GM23338 (cell line): ENCODE measurements at regions not wholly inside any gene's neighbourhood (a gene's known extent, or its start where the extent isn't known, plus 50 kb on each side); places are given as distances from the start of the nearest gene placed in this dataset.

Source experiments
- ATAC-seq: fragments of 200-7000 bp; cut with Tn5 transposase; 3 replicates; pipeline ENCODE4 v1.9.1; 2020
- DNase-seq: peaks from one replicate; pipeline ENCODE4 v3.0.0-alpha.2; 2015; ENCODE audit warnings: low spot score
- H2AFZ ChIP-seq: fragments of 200-600 bp; sonication (generic); 2 replicates; pipeline ENCODE4 v1.8.0; 2016; ENCODE audit warnings: antibody characterized with exemption, mild to moderate bottlenecking, moderate library complexity
- H3F3A ChIP-seq: fragments of 200-600 bp; sonication (generic); replicated peaks from 2 replicates; pipeline ENCODE4 v1.8.0; 2017; ENCODE audit warnings: antibody characterized with exemption, mixed run types, low read depth
- H3K27ac ChIP-seq: fragments of 200-600 bp; sonication (generic); 2 replicates; pipeline ENCODE4 v1.6.1; 2016; ENCODE audit warnings: low read depth
- H3K27me3 ChIP-seq: fragments of 200-600 bp; sonication (generic); 2 replicates; pipeline ENCODE4 v1.8.0; 2016; ENCODE audit warnings: mild to moderate bottlenecking, mixed run types, moderate library complexity; ENCODE audit not compliant: insufficient read depth
- H3K36me3 ChIP-seq: fragments of 200-600 bp; sonication (generic); 2 replicates; pipeline ENCODE4 v1.8.0; 2016; ENCODE audit warnings: mild to moderate bottlenecking; ENCODE audit not compliant: insufficient read depth
- H3K4me1 ChIP-seq: fragments of 200-600 bp; sonication (generic); 2 replicates; pipeline ENCODE4 v1.8.0; 2016; ENCODE audit warnings: mild to moderate bottlenecking, moderate library complexity; ENCODE audit not compliant: insufficient read depth
- H3K4me2 ChIP-seq: fragments of 200-600 bp; sonication (generic); 2 replicates; pipeline ENCODE4 v1.7.1; 2017; ENCODE audit warnings: mixed run types
- H3K4me3 ChIP-seq: fragments of 200-600 bp; sonication (generic); 2 replicates; pipeline ENCODE4 v1.6.1; 2016; ENCODE audit warnings: mixed run types
- H3K79me2 ChIP-seq: fragments of 200-600 bp; sonication (generic); replicated peaks from 2 replicates; pipeline ENCODE4 v1.8.0; 2017; ENCODE audit warnings: mild to moderate bottlenecking; ENCODE audit not compliant: insufficient read depth
- H3K9me2 ChIP-seq: fragments of 200-600 bp; sonication (generic); 2 replicates; pipeline ENCODE4 v1.8.0; 2017; ENCODE audit not compliant: insufficient read depth
- H4K20me1 ChIP-seq: fragments of 200-600 bp; sonication (generic); replicated peaks from 2 replicates; pipeline ENCODE4 v1.8.0; 2017; ENCODE audit warnings: mild to moderate bottlenecking; ENCODE audit not compliant: insufficient read depth
- H3K27ac Mint-ChIP-seq: 2 replicates; pipeline ENCODE4 v1.8.0; 2020; ENCODE audit warnings: inconsistent platforms, mild to moderate bottlenecking, moderate library complexity, mixed read lengths
- H3K27me3 Mint-ChIP-seq: 3 replicates; pipeline ENCODE4 v1.8.0; 2022; ENCODE audit warnings: low read depth, mild to moderate bottlenecking, moderate library complexity, mixed read lengths, inconsistent platforms; ENCODE audit not compliant: insufficient read depth, poor library complexity
- H3K36me3 Mint-ChIP-seq: 3 replicates; pipeline ENCODE4 v1.8.0; 2021; ENCODE audit warnings: low read depth, mild to moderate bottlenecking, inconsistent platforms, moderate library complexity, mixed read lengths
- H3K4me1 Mint-ChIP-seq: 3 replicates; pipeline ENCODE4 v1.8.0; 2020; ENCODE audit warnings: mild to moderate bottlenecking, inconsistent platforms, mixed read lengths
- H3K4me3 Mint-ChIP-seq: 3 replicates; pipeline ENCODE4 v1.8.0; 2021; ENCODE audit warnings: moderate library complexity, mild to moderate bottlenecking, inconsistent platforms, mixed read lengths
- H3K9me3 Mint-ChIP-seq: 3 replicates; pipeline ENCODE4 v1.8.0; 2020; ENCODE audit warnings: moderate library complexity, mild to moderate bottlenecking, inconsistent platforms, mixed read lengths
- CREB1 ChIP-seq: fragments of 250-450 bp; sonication (Bioruptor Pico); IDR thresholded peaks from 2 replicates; pipeline ENCODE4 v1.5.0; 2020; ENCODE audit warnings: low read depth, mild to moderate bottlenecking, moderate library complexity
- ETS1 ChIP-seq: IDR thresholded peaks from 2 replicates; pipeline ENCODE4 v1.6.1; 2016; ENCODE audit warnings: antibody characterized with exemption
- EZH2 ChIP-seq: fragments of 200-600 bp; sonication (generic); IDR thresholded peaks from one replicate; pipeline ENCODE4 v1.8.0; 2017; ENCODE audit warnings: antibody characterized with exemption, mild to moderate bottlenecking, low read depth; ENCODE audit not compliant: unreplicated experiment
- EZH2phosphoT487 ChIP-seq: fragments of 200-600 bp; sonication (generic); IDR thresholded peaks from one replicate; pipeline ENCODE4 v1.8.1; 2018; ENCODE audit warnings: antibody characterized with exemption; ENCODE audit not compliant: unreplicated experiment
- JUNB ChIP-seq: IDR thresholded peaks from one replicate; pipeline ENCODE4 v1.6.1; 2016; ENCODE audit warnings: antibody characterized with exemption; ENCODE audit not compliant: unreplicated experiment
- NANOG ChIP-seq: IDR thresholded peaks from 2 replicates; pipeline ENCODE4 v1.6.1; 2016; ENCODE audit warnings: antibody characterized with exemption, borderline replicate concordance
- POLR2AphosphoS5 ChIP-seq: IDR thresholded peaks from 2 replicates; pipeline ENCODE4 v1.6.1; 2016; ENCODE audit warnings: antibody characterized with exemption, low read depth
- REST ChIP-seq: IDR thresholded peaks from one replicate; pipeline ENCODE4 v1.6.1; 2018; ENCODE audit warnings: antibody characterized with exemption; ENCODE audit not compliant: unreplicated experiment
- STAT1 ChIP-seq: IDR thresholded peaks from one replicate; pipeline ENCODE4 v1.6.1; 2016; ENCODE audit warnings: antibody characterized with exemption; ENCODE audit not compliant: unreplicated experiment
- ZNF114 ChIP-seq: fragments of 250-450 bp; sonication (Bioruptor Pico); IDR thresholded peaks from 2 replicates; pipeline ENCODE4 v1.5.0; 2020; ENCODE audit warnings: mild to moderate bottlenecking, moderate library complexity
- ZNF331 ChIP-seq: fragments of 250-450 bp; sonication (Bioruptor Pico); IDR thresholded peaks from 2 replicates; pipeline ENCODE4 v1.5.0; 2020; ENCODE audit warnings: low read depth, mild to moderate bottlenecking, moderate library complexity
- ZNF462 ChIP-seq: fragments of 250-450 bp; sonication (Bioruptor Pico); IDR thresholded peaks from 2 replicates; pipeline ENCODE4 v1.5.0; 2020; ENCODE audit warnings: mild to moderate bottlenecking, moderate library complexity
- TF ChIP-seq, protein P1 (sequence below), 2 experiments: fragments of 200-600 bp in 1 of 2; sonication (generic) in 1 of 2; conservative IDR thresholded peaks; 2 replicates each; pipeline versions ENCODE4 v1.5.1 to v1.6.1; 2016 to 2017; ENCODE audit warnings: antibody characterized with exemption in 2 of 2, low read depth in 2 of 2, mild to moderate bottlenecking in 2 of 2, moderate library complexity in 1 of 2

DNA sequence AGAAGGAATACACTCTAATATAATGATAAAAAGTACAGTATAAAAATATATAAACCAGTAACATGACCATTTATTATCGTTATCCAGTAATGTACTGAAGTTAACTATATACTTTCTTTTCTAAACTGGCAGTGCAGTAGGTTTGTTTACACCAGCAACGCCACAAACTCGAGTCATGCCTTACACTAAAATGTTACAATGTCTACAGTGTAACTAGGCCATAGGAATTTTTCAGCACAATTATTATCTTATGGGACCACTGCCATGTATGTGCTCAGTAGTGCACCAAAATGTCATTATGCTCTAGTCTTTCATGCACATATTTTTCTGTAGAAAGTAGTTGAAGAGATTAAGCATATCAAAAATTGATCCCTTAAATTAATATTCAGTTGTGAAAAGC lies 609.8 kb upstream of the BCHE start:
- H4K20me1 ChIP-seq: no peaks in the 10 kb centered on the region
- no peak for ATAC-seq
- peaks cover 9% of the 10 kb centered on the region; the same call in 1 of the 2 replicates for H3K4me1 ChIP-seq
- no peak overlapping the region for H3K27ac ChIP-seq
- no peak overlapping the region for H3K4me3 ChIP-seq
- Mint-ChIP-seq H3K4me1 (peaks cover 4% of the 10 kb centered on the region; the same call in 2 of the 3 replicates), H3K36me3 (no peaks in the 10 kb centered on the region), H3K27ac (no peak overlapping the region), H3K9me3 (no peaks in the 10 kb centered on the region), H3K27me3 (no peaks in the 10 kb centered on the region), H3K4me3 (no peak overlapping the region)
- H3K36me3 ChIP-seq: no peaks in the 10 kb centered on the region
- H3K79me2 ChIP-seq: no peaks in the 10 kb centered on the region
- no peak overlapping the region for H2AFZ ChIP-seq
- no peak overlapping the region for H3K4me2 ChIP-seq
- no peaks in the 10 kb centered on the region for H3K27me3 ChIP-seq
- H3F3A ChIP-seq: no peaks in the 10 kb centered on the region
- no peaks in the 10 kb centered on the region for H3K9me2 ChIP-seq
- DNase-seq: no peak
- no peak for TF ChIP-seq EZH2phosphoT487
- TF ChIP-seq, protein P1, sequence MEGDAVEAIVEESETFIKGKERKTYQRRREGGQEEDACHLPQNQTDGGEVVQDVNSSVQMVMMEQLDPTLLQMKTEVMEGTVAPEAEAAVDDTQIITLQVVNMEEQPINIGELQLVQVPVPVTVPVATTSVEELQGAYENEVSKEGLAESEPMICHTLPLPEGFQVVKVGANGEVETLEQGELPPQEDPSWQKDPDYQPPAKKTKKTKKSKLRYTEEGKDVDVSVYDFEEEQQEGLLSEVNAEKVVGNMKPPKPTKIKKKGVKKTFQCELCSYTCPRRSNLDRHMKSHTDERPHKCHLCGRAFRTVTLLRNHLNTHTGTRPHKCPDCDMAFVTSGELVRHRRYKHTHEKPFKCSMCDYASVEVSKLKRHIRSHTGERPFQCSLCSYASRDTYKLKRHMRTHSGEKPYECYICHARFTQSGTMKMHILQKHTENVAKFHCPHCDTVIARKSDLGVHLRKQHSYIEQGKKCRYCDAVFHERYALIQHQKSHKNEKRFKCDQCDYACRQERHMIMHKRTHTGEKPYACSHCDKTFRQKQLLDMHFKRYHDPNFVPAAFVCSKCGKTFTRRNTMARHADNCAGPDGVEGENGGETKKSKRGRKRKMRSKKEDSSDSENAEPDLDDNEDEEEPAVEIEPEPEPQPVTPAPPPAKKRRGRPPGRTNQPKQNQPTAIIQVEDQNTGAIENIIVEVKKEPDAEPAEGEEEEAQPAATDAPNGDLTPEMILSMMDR (conservative IDR thresholded peaks at IDR 0.05; ENCODE audit: low read depth in 2 of 2): no peak
- no peak for TF ChIP-seq ETS1
- no peak for TF ChIP-seq ZNF114 (CRISPR knock-in tag)
- TF ChIP-seq CREB1 (CRISPR knock-in tag): no peak
- TF ChIP-seq STAT1: no peak
- no peak for TF ChIP-seq ZNF331
- no peak for TF ChIP-seq REST
- no peak for TF ChIP-seq NANOG
- no peak for TF ChIP-seq EZH2
- TF ChIP-seq JUNB: no peak
- TF ChIP-seq POLR2AphosphoS5: no peak
- TF ChIP-seq ZNF462 (CRISPR knock-in tag): no peak
